GM15510 (cell line): ENCODE measurements at regions not wholly inside any gene's neighbourhood (a gene's known extent, or its start where the extent isn't known, plus 50 kb on each side); places are given as distances from the start of the nearest gene placed in this dataset.

ENCODE experiments used
- POLR2A ChIP-seq: IDR thresholded peaks from 3 replicates; pipeline ENCODE4 v1.6.1; 2011; ENCODE audit warnings: borderline replicate concordance; ENCODE audit not compliant: insufficient read length; ENCODE audit errors: extremely low read depth

GRCh38 chr17:72517413-72518158 lies 396.8 kb downstream of the SOX9 start:
- no peak for TF ChIP-seq POLR2A

DNA sequence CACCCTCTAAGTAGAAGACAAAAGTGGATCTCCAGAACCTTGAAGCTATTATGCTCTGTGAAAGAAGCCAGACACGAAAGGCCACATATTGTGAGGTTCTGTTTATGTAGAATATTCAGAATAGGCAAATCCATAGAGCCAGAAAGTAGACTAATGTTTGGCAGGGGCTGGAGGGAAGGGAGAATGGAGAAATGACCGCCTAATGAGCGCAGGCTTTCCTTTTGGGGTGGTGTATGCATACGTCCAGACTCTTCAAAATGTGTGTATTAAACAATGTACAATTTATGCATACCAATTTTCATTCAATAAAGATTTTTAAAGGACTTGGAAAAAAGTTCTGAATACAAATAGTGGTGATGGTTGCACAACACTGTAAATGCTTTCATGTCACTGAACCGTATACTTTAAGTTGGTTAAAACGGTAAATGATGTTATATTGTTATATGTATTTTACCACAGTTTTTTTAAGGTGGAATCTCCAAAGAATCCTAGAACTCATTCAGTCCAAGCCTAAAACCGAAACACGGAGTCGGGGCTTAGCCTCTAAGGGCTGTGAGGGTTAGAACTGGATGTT lies 397.4 kb downstream of the SOX9 start:
- no peak for TF ChIP-seq POLR2A

- TF ChIP-seq POLR2A = no peak
Measured at GRCh38 chr17:72518753-72519597, 398.2 kb downstream of the SOX9 start.

DNA sequence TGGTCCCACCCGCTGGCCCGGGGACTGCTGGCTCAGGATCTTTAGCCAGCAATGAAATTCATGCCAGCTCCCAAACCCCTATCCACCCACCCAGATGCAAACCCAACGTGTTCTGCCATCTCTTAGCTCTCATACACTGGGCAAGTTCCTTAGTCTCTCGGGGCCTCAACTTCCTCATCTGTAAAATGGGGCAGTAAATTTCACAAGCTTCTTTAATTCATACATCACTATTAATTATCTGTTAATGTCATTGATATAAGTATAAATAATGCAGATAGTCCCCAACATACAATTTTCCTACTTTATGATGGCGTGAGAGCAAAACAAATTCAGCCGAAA lies 398.7 kb downstream of the SOX9 start:
- no peak for TF ChIP-seq POLR2A

DNA sequence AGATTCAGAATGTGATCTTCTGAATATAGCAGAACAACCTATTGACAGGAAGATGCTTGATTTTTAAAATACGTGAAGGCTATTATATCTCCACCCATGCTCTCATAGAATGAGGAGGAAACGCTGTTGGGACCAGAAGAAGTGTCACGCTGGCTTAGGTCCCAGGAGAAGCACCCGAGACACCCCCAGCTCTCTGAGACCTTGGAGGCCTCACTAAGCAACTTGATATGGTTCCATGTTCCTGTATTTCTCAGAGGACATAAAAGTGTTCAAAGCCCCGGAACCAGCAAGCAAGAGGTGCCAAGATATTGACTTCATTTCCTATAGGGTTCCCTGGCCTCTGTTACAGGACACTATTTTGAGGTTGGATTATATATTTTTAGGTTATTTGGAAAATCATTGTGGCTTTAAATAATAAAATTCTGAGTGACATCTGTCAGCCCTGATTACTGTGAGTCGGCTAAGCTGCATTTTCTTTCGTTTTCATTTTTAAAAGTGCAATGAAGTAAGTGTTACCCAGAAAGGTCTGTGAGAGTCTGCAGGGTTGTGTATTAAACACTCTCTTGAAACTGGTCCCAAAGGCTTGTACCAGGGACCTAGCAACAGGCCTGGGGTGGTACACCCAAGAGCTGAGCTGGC lies 400.0 kb downstream of the SOX9 start:
- TF ChIP-seq POLR2A = no peak

- no peak for TF ChIP-seq POLR2A
Measured at GRCh38 chr17:72523491-72523890, 402.7 kb downstream of the SOX9 start.

- no peak for TF ChIP-seq POLR2A
Measured at GRCh38 chr17:72525225-72526015, 404.6 kb downstream of the SOX9 start.

DNA sequence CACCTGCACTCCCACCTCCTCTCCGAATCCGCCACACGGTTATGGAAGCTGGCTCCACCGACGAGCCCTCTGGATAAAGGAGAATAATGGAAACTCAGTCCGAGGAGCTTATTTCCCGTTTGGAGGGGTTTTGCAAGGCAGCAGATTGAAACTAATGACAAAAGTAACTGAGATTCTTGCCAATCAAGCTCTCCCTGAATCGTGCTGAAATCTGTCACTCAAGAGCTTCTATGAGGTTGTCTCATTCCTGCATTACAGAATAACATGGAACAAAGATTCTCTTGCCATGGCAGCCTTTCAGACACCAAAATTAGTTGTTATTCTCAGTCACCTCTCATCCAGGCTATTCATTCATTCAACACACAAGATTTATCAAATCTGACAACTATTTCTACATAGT lies 405.9 kb downstream of the SOX9 start:
- no peak for TF ChIP-seq POLR2A

GRCh38 chr17:72527789-72528188 lies 407.0 kb downstream of the SOX9 start:
- TF ChIP-seq POLR2A = no peak

- TF ChIP-seq POLR2A = no peak
Measured at GRCh38 chr17:72528683-72529082, 407.9 kb downstream of the SOX9 start.

DNA sequence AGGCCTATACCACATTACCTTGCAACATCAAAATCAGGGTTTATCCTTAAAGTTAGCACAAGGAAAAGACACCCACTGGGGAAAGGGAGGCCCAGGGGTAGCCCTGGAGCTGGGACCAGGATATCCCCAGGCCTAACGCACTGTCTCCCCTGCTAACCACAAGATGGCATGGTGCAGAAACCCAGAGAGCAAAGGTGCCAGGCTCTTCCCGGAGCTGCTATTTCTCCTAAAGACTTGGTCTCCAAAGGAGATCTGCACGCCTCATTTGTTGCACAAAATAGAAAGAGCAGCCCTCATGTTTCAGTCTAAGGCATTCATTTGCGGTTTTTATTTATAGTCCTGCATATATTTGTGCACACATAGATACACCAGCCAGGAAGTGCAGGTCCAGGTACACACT lies 408.6 kb downstream of the SOX9 start:
- no peak for TF ChIP-seq POLR2A

DNA sequence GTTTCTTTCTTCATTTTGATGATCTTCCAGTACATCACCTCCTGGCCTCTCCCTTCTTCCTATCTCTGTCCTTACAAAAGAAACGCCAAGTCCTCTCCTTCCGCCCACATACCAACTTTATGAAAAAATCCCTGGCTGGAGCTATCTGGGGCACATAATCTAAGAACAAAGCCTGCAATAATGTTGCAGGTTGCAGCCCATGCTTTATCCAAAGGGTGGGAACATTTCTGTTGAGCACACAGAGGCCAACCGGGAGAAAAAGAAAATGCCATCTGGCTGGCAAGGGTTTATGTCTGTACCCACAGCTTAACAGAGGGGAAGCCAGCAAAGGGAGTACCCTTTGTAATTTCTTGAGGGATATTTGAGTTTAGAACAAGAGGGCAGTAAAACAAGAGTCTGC lies 409.6 kb downstream of the SOX9 start:
- no peak for TF ChIP-seq POLR2A

- no peak for TF ChIP-seq POLR2A
Measured at GRCh38 chr17:72531729-72532128, 410.9 kb downstream of the SOX9 start.

- no peak for TF ChIP-seq POLR2A
Measured at GRCh38 chr17:72534265-72534664, 413.4 kb downstream of the SOX9 start.
